ENCODE measurements at regions not wholly inside any gene's neighbourhood (a gene's known extent, or its start where the extent isn't known, plus 50 kb on each side); places are given as distances from the start of the nearest gene placed in this dataset.
"Not testable (repeated sequence)": the region's sequence is repeated elsewhere in the genome, so short reads cannot be mapped to it uniquely, and the experiment has no call there.

- no peak for DNase-seq (ENCODE audit: low read depth)
These were observed 56.1 kb upstream of the TMEM132D start for GRCh38 chr12:129959889-129960288.

GRCh38 chr12:129961091-129961490, 57.3 kb upstream of the TMEM132D start:
- peak; percentile 19 for DNase-seq (ENCODE audit: low read depth)

- DNase-seq (ENCODE audit: low read depth): no peak
These were observed 58.0 kb upstream of the TMEM132D start for GRCh38 chr12:129961856-129962255.

- no peak for DNase-seq (ENCODE audit: low read depth)
These were observed 60.5 kb upstream of the TMEM132D start for GRCh38 chr12:129964300-129964699.

- DNase-seq (ENCODE audit: low read depth): no peak
These were observed 61.1 kb upstream of the TMEM132D start for GRCh38 chr12:129964826-129965457.

- DNase-seq (ENCODE audit: low read depth): no peak
These were observed 62.5 kb upstream of the TMEM132D start for GRCh38 chr12:129966146-129966995.

GRCh38 chr12:129971721-129972120, 67.9 kb upstream of the TMEM132D start:
- no peak for DNase-seq (ENCODE audit: low read depth)

- no peak for DNase-seq (ENCODE audit: low read depth)
These were observed 69.6 kb upstream of the TMEM132D start for GRCh38 chr12:129973236-129973961.

- DNase-seq (ENCODE audit: low read depth): no peak
These were observed 80.3 kb upstream of the TMEM132D start for GRCh38 chr12:129984106-129984505.

GRCh38 chr12:129987841-129988240, 84.0 kb upstream of the TMEM132D start:
- no peak for DNase-seq (ENCODE audit: low read depth)

- no peak for DNase-seq (ENCODE audit: low read depth)
These were observed 90.8 kb upstream of the TMEM132D start for GRCh38 chr12:129994634-129995033.

GRCh38 chr12:129997239-129997638, 93.4 kb upstream of the TMEM132D start:
- no peak for DNase-seq (ENCODE audit: low read depth)

- not testable (repeated sequence) for DNase-seq (ENCODE audit: low read depth)
These were observed 100.6 kb upstream of the TMEM132D start for GRCh38 chr12:130004310-130004877.

- DNase-seq (ENCODE audit: low read depth): no peak
These were observed 103.9 kb upstream of the TMEM132D start for GRCh38 chr12:130007771-130008170.

- DNase-seq (ENCODE audit: low read depth): no peak
These were observed 104.4 kb upstream of the TMEM132D start for GRCh38 chr12:130008241-130008640.

GRCh38 chr12:130009961-130010360, 106.1 kb upstream of the TMEM132D start:
- no peak for DNase-seq (ENCODE audit: low read depth)

- no peak for DNase-seq (ENCODE audit: low read depth)
These were observed 108.0 kb upstream of the TMEM132D start for GRCh38 chr12:130011611-130012385.

- DNase-seq (ENCODE audit: low read depth): peak; percentile 34
These were observed 110.1 kb upstream of the TMEM132D start for GRCh38 chr12:130013771-130014484.

GRCh38 chr12:130014485-130014807, 110.6 kb upstream of the TMEM132D start:
- no peak for DNase-seq (ENCODE audit: low read depth)

- peak; percentile 17 for DNase-seq (ENCODE audit: low read depth)
These were observed 112.4 kb upstream of the TMEM132D start for GRCh38 chr12:130016194-130016593.

GRCh38 chr12:130016986-130017385, 113.2 kb upstream of the TMEM132D start:
- DNase-seq (ENCODE audit: low read depth): no peak

All from RPMI7951 (cell line).